ENCODE measurements at regions not wholly inside any gene's neighbourhood (a gene's known extent, or its start where the extent isn't known, plus 50 kb on each side); places are given as distances from the start of the nearest gene placed in this dataset.

DNA sequence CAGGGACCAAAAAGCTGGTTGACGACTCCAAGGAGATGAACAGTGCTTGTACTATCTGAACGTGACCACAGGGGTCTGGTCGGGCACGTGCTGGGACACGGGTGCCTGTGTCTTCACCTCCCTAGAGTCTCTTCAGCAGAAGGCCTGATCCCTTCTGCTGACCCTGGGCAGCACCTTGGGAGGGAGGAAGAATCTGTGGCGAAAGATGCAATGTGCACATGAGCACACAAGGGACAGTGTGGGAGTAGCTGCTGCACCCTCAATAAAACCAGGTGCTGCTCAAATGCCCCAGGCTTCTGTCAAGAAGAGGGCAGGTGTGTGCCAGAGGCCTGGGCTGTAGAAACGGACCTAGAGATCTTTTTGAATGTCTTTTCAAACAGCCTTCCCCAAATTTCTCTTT is 130.6 kb upstream of the THBS2 start:
- in situ Hi-C loops (cut with MboI) = no loop called here
- ChIA-PET CTCF (no interaction called here), RAD21 (ENCODE audit: unreplicated experiment) (no interaction called here), POLR2A (no interaction called here), SMC1A (ENCODE audit: uncharacterized antibody, unreplicated experiment) (no interaction called here)
- Histone ChIP-seq H3K4me2 (ENCODE audit: control insufficient read depth, insufficient read depth) (no peak overlapping the region), H3K4me3 (no peak overlapping the region), H3K27me3 (replicated peaks in 1 of 2; ENCODE audit: control insufficient read depth in 2 of 2, insufficient read depth in 2 of 2, low read length in 1 of 2) (no peaks in the 10 kb centered on the region), H2AFZ (ENCODE audit: control insufficient read depth, low read depth, low read length) (no peak overlapping the region), H3K79me2 (ENCODE audit: control insufficient read depth, insufficient read depth, low read length) (no peaks in the 10 kb centered on the region), H4K20me1 (ENCODE audit: control insufficient read depth, insufficient read depth) (no peaks in the 10 kb centered on the region), H3K27ac (ENCODE audit: control insufficient read depth, insufficient read depth) (no peak overlapping the region), H3K9me3 (replicated peaks; ENCODE audit: control insufficient read depth, insufficient read depth, low read length) (no peaks in the 10 kb centered on the region; the same call in 2 of the 3 replicates), H3K9ac (ENCODE audit: control insufficient read depth, insufficient read depth, low read length) (no peak overlapping the region), H3K36me3 (ENCODE audit: control insufficient read depth in 2 of 2, insufficient read depth in 2 of 2, low read length in 1 of 2) (no peaks in the 10 kb centered on the region), H3K4me1 (ENCODE audit: control insufficient read depth, insufficient read depth, low read length) (no peaks in the 10 kb centered on the region)
- intact Hi-C loops (cut with micrococcal nuclease; ENCODE audit: unreplicated experiment) = no loop called here
- BruUV-seq (replicated peaks) = no TSS peak
- ATAC-seq (no peak), DNase-seq (ENCODE audit: low read depth, low spot score) (no peak), FAIRE-seq (no peak)
- WGBS (ENCODE audit: insufficient coverage, insufficient replicate concordance, low lambda C conversion rate, missing lambda C conversion rate) = 2% methylated on average over 7 of the region's 7 CpGs
- no peak for TF ChIP-seq SMAD1 (IDR thresholded peaks at IDR 0.05; ENCODE audit: low read depth, partially characterized antibody)
- TF ChIP-seq, protein P1, sequence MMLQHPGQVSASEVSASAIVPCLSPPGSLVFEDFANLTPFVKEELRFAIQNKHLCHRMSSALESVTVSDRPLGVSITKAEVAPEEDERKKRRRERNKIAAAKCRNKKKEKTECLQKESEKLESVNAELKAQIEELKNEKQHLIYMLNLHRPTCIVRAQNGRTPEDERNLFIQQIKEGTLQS (IDR thresholded peaks at IDR 0.05; ENCODE audit: borderline replicate concordance, extremely low read depth, low read depth, low read length) = no peak
- TF ChIP-seq ATF7 (IDR thresholded peaks at IDR 0.05; ENCODE audit: low read depth) = no peak
- TF ChIP-seq, protein P2, sequence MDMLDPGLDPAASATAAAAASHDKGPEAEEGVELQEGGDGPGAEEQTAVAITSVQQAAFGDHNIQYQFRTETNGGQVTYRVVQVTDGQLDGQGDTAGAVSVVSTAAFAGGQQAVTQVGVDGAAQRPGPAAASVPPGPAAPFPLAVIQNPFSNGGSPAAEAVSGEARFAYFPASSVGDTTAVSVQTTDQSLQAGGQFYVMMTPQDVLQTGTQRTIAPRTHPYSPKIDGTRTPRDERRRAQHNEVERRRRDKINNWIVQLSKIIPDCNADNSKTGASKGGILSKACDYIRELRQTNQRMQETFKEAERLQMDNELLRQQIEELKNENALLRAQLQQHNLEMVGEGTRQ (IDR thresholded peaks at IDR 0.05; ENCODE audit: borderline replicate concordance, low read depth, low read length) = no peak
- no peak for TF ChIP-seq ZNF622 (IDR thresholded peaks at IDR 0.05)
- no peak for TF ChIP-seq TCF12 (IDR thresholded peaks at IDR 0.05; ENCODE audit: low read depth, low read length)
- TF ChIP-seq, protein P3, sequence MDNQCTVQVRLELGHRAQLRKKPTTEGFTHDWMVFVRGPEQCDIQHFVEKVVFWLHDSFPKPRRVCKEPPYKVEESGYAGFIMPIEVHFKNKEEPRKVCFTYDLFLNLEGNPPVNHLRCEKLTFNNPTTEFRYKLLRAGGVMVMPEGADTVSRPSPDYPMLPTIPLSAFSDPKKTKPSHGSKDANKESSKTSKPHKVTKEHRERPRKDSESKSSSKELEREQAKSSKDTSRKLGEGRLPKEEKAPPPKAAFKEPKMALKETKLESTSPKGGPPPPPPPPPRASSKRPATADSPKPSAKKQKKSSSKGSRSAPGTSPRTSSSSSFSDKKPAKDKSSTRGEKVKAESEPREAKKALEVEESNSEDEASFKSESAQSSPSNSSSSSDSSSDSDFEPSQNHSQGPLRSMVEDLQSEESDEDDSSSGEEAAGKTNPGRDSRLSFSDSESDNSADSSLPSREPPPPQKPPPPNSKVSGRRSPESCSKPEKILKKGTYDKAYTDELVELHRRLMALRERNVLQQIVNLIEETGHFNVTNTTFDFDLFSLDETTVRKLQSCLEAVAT (IDR thresholded peaks at IDR 0.05) = no peak
- TF ChIP-seq, protein P4, sequence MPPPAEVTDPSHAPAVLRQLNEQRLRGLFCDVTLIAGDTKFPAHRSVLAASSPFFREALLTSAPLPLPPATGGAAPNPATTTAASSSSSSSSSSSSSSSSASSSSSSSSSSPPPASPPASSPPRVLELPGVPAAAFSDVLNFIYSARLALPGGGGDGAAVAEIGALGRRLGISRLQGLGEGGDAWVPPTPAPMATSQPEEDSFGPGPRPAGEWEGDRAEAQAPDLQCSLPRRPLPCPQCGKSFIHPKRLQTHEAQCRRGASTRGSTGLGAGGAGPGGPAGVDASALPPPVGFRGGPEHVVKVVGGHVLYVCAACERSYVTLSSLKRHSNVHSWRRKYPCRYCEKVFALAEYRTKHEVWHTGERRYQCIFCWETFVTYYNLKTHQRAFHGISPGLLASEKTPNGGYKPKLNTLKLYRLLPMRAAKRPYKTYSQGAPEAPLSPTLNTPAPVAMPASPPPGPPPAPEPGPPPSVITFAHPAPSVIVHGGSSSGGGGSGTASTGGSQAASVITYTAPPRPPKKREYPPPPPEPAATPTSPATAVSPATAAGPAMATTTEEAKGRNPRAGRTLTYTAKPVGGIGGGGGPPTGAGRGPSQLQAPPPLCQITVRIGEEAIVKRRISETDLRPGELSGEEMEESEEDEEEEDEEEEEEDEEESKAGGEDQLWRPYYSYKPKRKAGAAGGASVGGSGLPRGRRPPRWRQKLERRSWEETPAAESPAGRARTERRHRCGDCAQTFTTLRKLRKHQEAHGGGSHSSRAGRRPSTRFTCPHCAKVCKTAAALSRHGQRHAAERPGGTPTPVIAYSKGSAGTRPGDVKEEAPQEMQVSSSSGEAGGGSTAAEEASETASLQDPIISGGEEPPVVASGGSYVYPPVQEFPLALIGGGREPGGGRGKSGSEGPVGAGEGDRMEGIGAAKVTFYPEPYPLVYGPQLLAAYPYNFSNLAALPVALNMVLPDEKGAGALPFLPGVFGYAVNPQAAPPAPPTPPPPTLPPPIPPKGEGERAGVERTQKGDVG (CRISPR knock-in tag; IDR thresholded peaks at IDR 0.05) = no peak
- no peak for TF ChIP-seq EED (IDR thresholded peaks at IDR 0.05; ENCODE audit: low read depth)
- TF ChIP-seq, protein P5, sequence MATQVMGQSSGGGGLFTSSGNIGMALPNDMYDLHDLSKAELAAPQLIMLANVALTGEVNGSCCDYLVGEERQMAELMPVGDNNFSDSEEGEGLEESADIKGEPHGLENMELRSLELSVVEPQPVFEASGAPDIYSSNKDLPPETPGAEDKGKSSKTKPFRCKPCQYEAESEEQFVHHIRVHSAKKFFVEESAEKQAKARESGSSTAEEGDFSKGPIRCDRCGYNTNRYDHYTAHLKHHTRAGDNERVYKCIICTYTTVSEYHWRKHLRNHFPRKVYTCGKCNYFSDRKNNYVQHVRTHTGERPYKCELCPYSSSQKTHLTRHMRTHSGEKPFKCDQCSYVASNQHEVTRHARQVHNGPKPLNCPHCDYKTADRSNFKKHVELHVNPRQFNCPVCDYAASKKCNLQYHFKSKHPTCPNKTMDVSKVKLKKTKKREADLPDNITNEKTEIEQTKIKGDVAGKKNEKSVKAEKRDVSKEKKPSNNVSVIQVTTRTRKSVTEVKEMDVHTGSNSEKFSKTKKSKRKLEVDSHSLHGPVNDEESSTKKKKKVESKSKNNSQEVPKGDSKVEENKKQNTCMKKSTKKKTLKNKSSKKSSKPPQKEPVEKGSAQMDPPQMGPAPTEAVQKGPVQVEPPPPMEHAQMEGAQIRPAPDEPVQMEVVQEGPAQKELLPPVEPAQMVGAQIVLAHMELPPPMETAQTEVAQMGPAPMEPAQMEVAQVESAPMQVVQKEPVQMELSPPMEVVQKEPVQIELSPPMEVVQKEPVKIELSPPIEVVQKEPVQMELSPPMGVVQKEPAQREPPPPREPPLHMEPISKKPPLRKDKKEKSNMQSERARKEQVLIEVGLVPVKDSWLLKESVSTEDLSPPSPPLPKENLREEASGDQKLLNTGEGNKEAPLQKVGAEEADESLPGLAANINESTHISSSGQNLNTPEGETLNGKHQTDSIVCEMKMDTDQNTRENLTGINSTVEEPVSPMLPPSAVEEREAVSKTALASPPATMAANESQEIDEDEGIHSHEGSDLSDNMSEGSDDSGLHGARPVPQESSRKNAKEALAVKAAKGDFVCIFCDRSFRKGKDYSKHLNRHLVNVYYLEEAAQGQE (IDR thresholded peaks at IDR 0.05; ENCODE audit: low read depth, low read length) = no peak
- TF ChIP-seq, protein P6, sequence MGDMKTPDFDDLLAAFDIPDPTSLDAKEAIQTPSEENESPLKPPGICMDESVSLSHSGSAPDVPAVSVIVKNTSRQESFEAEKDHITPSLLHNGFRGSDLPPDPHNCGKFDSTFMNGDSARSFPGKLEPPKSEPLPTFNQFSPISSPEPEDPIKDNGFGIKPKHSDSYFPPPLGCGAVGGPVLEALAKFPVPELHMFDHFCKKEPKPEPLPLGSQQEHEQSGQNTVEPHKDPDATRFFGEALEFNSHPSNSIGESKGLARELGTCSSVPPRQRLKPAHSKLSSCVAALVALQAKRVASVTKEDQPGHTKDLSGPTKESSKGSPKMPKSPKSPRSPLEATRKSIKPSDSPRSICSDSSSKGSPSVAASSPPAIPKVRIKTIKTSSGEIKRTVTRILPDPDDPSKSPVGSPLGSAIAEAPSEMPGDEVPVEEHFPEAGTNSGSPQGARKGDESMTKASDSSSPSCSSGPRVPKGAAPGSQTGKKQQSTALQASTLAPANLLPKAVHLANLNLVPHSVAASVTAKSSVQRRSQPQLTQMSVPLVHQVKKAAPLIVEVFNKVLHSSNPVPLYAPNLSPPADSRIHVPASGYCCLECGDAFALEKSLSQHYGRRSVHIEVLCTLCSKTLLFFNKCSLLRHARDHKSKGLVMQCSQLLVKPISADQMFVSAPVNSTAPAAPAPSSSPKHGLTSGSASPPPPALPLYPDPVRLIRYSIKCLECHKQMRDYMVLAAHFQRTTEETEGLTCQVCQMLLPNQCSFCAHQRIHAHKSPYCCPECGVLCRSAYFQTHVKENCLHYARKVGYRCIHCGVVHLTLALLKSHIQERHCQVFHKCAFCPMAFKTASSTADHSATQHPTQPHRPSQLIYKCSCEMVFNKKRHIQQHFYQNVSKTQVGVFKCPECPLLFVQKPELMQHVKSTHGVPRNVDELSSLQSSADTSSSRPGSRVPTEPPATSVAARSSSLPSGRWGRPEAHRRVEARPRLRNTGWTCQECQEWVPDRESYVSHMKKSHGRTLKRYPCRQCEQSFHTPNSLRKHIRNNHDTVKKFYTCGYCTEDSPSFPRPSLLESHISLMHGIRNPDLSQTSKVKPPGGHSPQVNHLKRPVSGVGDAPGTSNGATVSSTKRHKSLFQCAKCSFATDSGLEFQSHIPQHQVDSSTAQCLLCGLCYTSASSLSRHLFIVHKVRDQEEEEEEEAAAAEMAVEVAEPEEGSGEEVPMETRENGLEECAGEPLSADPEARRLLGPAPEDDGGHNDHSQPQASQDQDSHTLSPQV (IDR thresholded peaks at IDR 0.05) = no peak
